HEK293T (cell line): ENCODE measurements at regions not wholly inside any gene's neighbourhood (a gene's known extent, or its start where the extent isn't known, plus 50 kb on each side); places are given as distances from the start of the nearest gene placed in this dataset.

Experiments used
- CTCF ChIA-PET: fragments of 350-600 bp; formaldehyde crosslinking; extraction: SDS; loops from one replicate; lab custom pipeline; 2021; ENCODE audit warnings: antibody characterized with exemption, inconsistent platforms; lab: Yijun Ruan, JAX
- POLR2A ChIA-PET: fragments of 350-600 bp; formaldehyde crosslinking; extraction: SDS; loops from one replicate; lab custom pipeline; 2020; ENCODE audit warnings: antibody characterized with exemption, inconsistent platforms; lab: Yijun Ruan, JAX
- DNase-seq: peaks from one replicate; pipeline ENCODE4 v3.0.0; 2012; ENCODE audit warnings: mixed read lengths; ENCODE audit errors: extremely low spot score
- ARNT ChIP-seq: fragments of 450-650 bp; IDR thresholded peaks from 2 replicates; pipeline ENCODE4 v1.6.1; 2017; ENCODE audit warnings: mild to moderate bottlenecking
- BHLHE40 ChIP-seq: fragments of 450-650 bp; IDR thresholded peaks from 2 replicates; pipeline ENCODE4 v1.6.1; 2016; ENCODE audit warnings: mild to moderate bottlenecking, moderate library complexity, borderline replicate concordance
- CTBP1 ChIP-seq: fragments of 450-650 bp; IDR thresholded peaks from 2 replicates; pipeline ENCODE4 v1.6.1; 2016; ENCODE audit warnings: borderline replicate concordance
- ELF4 ChIP-seq: fragments of 450-650 bp; IDR thresholded peaks from 2 replicates; pipeline ENCODE4 v1.6.1; 2017; ENCODE audit warnings: antibody characterized with exemption
- FOXA1 ChIP-seq: fragments of 450-650 bp; IDR thresholded peaks from 2 replicates; pipeline ENCODE4 v1.6.1; 2016; ENCODE audit warnings: mild to moderate bottlenecking
- FOXK2 ChIP-seq: fragments of 450-650 bp; IDR thresholded peaks from 2 replicates; pipeline ENCODE4 v1.6.1; 2016; ENCODE audit warnings: mild to moderate bottlenecking
- FOXM1 ChIP-seq: fragments of 450-650 bp; IDR thresholded peaks from 2 replicates; pipeline ENCODE4 v1.6.1; 2017; ENCODE audit warnings: mild to moderate bottlenecking, borderline replicate concordance
- HDGF ChIP-seq: fragments of 450-650 bp; IDR thresholded peaks from 2 replicates; pipeline ENCODE4 v1.6.1; 2017; ENCODE audit warnings: antibody characterized with exemption, borderline replicate concordance
- L3MBTL2 ChIP-seq: fragments of 450-650 bp; conservative IDR thresholded peaks from 2 replicates; pipeline ENCODE4 v1.6.1; 2016; ENCODE audit warnings: mild to moderate bottlenecking
- LEF1 ChIP-seq: fragments of 450-650 bp; IDR thresholded peaks from 2 replicates; pipeline ENCODE4 v1.6.1; 2017; ENCODE audit warnings: mild to moderate bottlenecking, borderline replicate concordance
- NFRKB ChIP-seq: fragments of 450-650 bp; IDR thresholded peaks from 2 replicates; pipeline ENCODE4 v1.6.1; 2016; ENCODE audit warnings: mild to moderate bottlenecking, moderate library complexity
- SP1 ChIP-seq: fragments of 450-650 bp; IDR thresholded peaks from 2 replicates; pipeline ENCODE4 v1.6.1; 2017
- SUZ12 ChIP-seq: fragments of 450-650 bp; IDR thresholded peaks from 2 replicates; pipeline ENCODE4 v1.6.1; 2016; ENCODE audit warnings: mild to moderate bottlenecking
- TARDBP ChIP-seq: fragments of 450-650 bp; IDR thresholded peaks from 2 replicates; pipeline ENCODE4 v1.6.1; 2016
- ZNF384 ChIP-seq: fragments of 450-650 bp; IDR thresholded peaks from 2 replicates; pipeline ENCODE4 v1.6.1; 2016
- TF ChIP-seq, protein P1 (sequence below): fragments of 450-650 bp; IDR thresholded peaks from 2 replicates; pipeline ENCODE4 v1.6.1; 2016

DNA sequence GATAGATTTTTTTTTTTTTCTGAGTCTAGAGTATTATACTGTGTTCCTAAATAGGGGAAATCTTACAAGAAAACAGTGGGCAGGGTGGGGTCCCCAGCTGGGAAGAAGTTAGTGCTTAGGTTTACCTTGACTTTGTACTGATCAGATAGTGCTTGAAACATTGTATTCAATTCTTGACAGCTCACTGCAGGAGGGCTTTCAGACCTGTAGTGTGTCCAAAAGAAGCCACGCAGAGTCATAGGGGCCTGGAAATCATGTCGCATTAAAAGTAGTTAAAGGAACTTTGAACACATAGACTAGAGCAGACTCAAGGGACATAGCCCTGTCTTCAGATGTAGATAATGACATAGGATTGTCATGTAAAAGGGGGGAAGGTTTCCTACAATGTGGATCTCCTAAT is 215.4 kb upstream of the NR4A3 start:
- ChIA-PET CTCF (interaction anchor here (0.6 kb wide), 1 partner anchor 60 kb away, joined by 3 read pairs; no protein-coding TSS in a partner anchor), POLR2A (no interaction called here)
- no peak for TF ChIP-seq TARDBP
- no peak for TF ChIP-seq NFRKB
- no peak for TF ChIP-seq FOXM1
- no peak for TF ChIP-seq ZNF384
- TF ChIP-seq FOXK2: no peak
- TF ChIP-seq, protein P1, sequence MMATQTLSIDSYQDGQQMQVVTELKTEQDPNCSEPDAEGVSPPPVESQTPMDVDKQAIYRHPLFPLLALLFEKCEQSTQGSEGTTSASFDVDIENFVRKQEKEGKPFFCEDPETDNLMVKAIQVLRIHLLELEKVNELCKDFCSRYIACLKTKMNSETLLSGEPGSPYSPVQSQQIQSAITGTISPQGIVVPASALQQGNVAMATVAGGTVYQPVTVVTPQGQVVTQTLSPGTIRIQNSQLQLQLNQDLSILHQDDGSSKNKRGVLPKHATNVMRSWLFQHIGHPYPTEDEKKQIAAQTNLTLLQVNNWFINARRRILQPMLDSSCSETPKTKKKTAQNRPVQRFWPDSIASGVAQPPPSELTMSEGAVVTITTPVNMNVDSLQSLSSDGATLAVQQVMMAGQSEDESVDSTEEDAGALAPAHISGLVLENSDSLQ: no peak
- TF ChIP-seq SP1: no peak
- no peak for TF ChIP-seq BHLHE40
- TF ChIP-seq LEF1: no peak
- TF ChIP-seq SUZ12: no peak
- TF ChIP-seq CTBP1: no peak
- no peak for TF ChIP-seq L3MBTL2
- TF ChIP-seq FOXA1: no peak
- no peak for TF ChIP-seq ARNT
- TF ChIP-seq HDGF: no peak
- no peak for TF ChIP-seq ELF4
- no peak for DNase-seq

DNA sequence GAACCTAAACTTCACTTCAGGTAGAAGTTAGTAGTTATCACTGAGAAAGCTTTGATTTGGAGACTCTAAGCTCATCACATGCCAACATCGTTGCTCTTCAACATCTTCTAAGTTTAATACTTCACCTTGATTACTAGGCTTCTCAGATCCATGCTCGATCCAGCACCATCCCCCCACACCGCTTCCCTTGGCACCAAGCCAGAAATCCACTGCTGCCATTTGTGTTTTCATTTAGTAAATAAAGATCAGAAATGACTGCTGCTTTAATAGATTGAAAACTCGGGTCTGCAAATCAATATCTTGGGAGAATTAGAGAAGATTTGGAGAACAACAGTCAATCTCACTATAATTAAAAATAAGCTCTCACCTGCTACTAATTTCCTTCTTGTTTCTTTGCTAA is 214.7 kb upstream of the NR4A3 start:
- no peak for DNase-seq
- CTCF ChIA-PET: no interaction called here

DNA sequence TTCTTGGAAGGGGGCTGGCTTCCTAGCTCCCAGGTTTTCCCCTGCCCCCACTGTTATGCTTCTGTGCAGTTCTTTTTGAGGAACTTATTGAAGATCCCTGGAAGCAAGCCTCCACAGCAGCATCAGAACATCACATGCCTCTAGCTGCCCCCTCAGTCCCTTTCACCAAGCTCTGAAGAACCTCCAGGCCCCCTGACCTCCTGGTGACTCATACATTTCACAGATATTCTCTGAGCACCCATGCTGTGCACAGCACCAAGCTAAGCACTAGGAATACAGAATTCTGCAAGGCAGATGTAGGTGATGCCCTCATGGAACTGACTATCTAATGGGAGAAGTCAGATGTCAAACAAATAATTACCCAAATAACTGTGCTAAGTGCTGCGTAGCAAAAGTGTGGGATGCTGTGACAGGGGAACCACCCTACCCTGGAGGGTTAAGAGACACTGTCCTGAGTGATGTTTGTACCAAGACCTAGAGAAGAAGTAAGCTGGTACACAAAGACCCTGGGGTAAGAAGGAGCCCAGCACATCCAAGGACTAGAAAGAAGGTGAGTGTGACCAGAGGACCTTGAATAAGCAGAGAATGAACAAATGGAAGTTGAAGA is 213.7 kb upstream of the NR4A3 start:
- TF ChIP-seq L3MBTL2 (no peak), FOXK2 (no peak), CTBP1 (no peak), FOXA1 (no peak), LEF1 (no peak), SUZ12 (no peak), NFRKB (no peak), BHLHE40 (no peak), HDGF (no peak), ELF4 (no peak), ZNF384 (no peak), FOXM1 (no peak), SP1 (no peak), ARNT (no peak), TARDBP (no peak)
- TF ChIP-seq, protein P1: no peak
- ChIA-PET POLR2A (no interaction called here), CTCF (no interaction called here)
- peak; percentile 13 for DNase-seq

More for the DNA sequence above, 214.7 kb upstream of the NR4A3 start:
- TF ChIP-seq ZNF384: no peak
- TF ChIP-seq SP1: no peak
- no peak for TF ChIP-seq FOXK2
- TF ChIP-seq, protein P1: no peak
- no peak for TF ChIP-seq TARDBP
- TF ChIP-seq ELF4: no peak
- TF ChIP-seq ARNT: no peak
- no peak for TF ChIP-seq FOXM1
- TF ChIP-seq CTBP1: no peak
- POLR2A ChIA-PET: no interaction called here

DNA sequence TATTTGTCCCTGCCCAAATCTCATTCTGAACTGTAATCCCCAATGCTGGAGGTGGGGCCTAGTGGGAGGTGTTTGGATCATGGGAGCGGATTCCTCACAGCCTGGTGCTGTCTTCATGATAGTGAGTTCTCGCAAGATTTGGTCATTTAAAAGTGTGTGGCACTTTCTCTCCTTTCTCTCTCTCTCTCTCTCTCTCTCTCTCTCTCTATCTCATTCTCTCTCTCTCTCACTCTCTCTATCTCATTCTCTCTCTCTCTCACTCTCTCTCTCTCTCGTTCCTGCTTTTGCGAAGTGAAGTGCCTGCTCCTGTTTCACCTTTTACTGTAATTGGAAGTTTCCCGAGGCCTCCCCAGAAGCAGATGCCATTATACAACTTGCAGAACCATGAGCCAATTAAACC is 207.3 kb upstream of the NR4A3 start:
- POLR2A ChIA-PET: no interaction called here
- no peak for DNase-seq
- TF ChIP-seq FOXM1: no peak
- CTCF ChIA-PET: no interaction called here

DNA sequence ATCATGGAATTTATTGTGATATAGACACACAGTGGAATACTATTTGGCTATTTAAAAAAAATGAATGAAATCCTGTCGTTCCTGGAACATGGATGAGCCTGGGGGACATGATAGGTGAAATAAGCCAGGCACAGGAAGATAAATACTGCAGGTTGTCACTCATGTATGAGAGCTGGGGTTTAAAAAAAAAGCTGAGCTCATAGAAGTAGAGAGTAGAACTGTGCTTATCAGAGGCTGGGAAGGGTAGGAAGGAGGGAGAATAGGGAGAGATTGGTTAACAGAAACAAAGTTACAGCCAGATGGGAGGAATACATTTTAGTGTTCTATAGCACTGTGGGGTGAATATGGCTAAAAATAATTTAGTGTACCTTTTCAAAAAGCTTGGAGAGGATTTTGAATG is 200.6 kb upstream of the NR4A3 start:
- POLR2A ChIA-PET: no interaction called here
- DNase-seq: no peak
- TF ChIP-seq BHLHE40: no peak
- no peak for TF ChIP-seq ARNT
- TF ChIP-seq FOXA1: no peak
- no peak for TF ChIP-seq FOXK2
- no peak for TF ChIP-seq SUZ12
- no peak for TF ChIP-seq L3MBTL2
- TF ChIP-seq ZNF384: no peak
- no peak for TF ChIP-seq CTBP1
- no peak for TF ChIP-seq NFRKB
- TF ChIP-seq FOXM1: no peak
- TF ChIP-seq, protein P1: no peak
- no peak for TF ChIP-seq LEF1
- no peak for TF ChIP-seq HDGF
- no peak for TF ChIP-seq SP1
- TF ChIP-seq ELF4: no peak
- no peak for TF ChIP-seq TARDBP
- CTCF ChIA-PET: no interaction called here

DNA sequence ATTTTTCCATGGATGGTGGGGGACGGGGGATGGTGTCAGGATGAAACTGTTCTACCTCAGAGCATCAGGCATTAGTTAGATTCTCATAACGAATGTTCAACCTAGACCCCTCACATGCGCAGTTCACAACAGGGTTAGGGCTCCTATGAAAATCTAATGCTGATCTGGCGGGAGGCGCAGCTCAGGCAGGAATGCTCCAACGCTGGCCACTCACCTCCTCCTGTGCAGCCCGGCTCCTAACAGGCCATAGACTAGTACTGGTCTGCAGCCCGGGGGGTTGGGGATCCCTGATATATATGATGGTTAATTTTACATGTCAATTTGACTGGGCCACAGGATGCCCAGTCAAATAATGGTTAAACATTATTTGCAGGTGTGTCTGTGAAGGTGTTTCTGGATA is 199.0 kb upstream of the NR4A3 start:
- ChIA-PET POLR2A (no interaction called here), CTCF (no interaction called here)
- TF ChIP-seq, protein P1: no peak
- TF ChIP-seq FOXA1 (no peak), NFRKB (no peak), TARDBP (no peak), ELF4 (no peak), FOXK2 (no peak), CTBP1 (no peak), SUZ12 (no peak), L3MBTL2 (no peak), ZNF384 (no peak), FOXM1 (no peak), BHLHE40 (no peak), SP1 (no peak), ARNT (no peak), LEF1 (no peak), HDGF (no peak)
- no peak for DNase-seq
